ENCODE measurements at regions not wholly inside any gene's neighbourhood (a gene's known extent, or its start where the extent isn't known, plus 50 kb on each side); places are given as distances from the start of the nearest gene placed in this dataset.

- BruUV-seq (replicated peaks) = no TSS peak
- CTCF ChIA-PET = no interaction called here
- Mint-ChIP-seq H3K36me3 (ENCODE audit: insufficient read depth, unreplicated experiment) (no peaks in the 10 kb centered on the region), H3K4me1 (ENCODE audit: low read depth, unreplicated experiment) (peaks cover 13% of the 10 kb centered on the region), H3K4me3 (ENCODE audit: low read depth, unreplicated experiment) (peak overlapping the region; percentile 18), H3K9me3 (ENCODE audit: low read depth, unreplicated experiment) (peaks cover 15% of the 10 kb centered on the region), H3K27me3 (ENCODE audit: unreplicated experiment) (peaks cover 10% of the 10 kb centered on the region), H3K27ac (ENCODE audit: unreplicated experiment) (no peak overlapping the region)
- TF ChIP-seq, protein P1, sequence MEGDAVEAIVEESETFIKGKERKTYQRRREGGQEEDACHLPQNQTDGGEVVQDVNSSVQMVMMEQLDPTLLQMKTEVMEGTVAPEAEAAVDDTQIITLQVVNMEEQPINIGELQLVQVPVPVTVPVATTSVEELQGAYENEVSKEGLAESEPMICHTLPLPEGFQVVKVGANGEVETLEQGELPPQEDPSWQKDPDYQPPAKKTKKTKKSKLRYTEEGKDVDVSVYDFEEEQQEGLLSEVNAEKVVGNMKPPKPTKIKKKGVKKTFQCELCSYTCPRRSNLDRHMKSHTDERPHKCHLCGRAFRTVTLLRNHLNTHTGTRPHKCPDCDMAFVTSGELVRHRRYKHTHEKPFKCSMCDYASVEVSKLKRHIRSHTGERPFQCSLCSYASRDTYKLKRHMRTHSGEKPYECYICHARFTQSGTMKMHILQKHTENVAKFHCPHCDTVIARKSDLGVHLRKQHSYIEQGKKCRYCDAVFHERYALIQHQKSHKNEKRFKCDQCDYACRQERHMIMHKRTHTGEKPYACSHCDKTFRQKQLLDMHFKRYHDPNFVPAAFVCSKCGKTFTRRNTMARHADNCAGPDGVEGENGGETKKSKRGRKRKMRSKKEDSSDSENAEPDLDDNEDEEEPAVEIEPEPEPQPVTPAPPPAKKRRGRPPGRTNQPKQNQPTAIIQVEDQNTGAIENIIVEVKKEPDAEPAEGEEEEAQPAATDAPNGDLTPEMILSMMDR (IDR thresholded peaks at IDR 0.05; ENCODE audit: unreplicated experiment) = no peak
- DNase-seq = no peak
- intact Hi-C loops (cut with micrococcal nuclease; ENCODE audit: unreplicated experiment) = no loop called here
These were observed 237.2 kb upstream of the SRRM4 start for GRCh38 chr12:118743896-118744700.

GRCh38 chr12:118746176-118746575, 235.2 kb upstream of the SRRM4 start:
- Mint-ChIP-seq H3K4me3 (ENCODE audit: low read depth, unreplicated experiment) (no peak overlapping the region), H3K4me1 (ENCODE audit: low read depth, unreplicated experiment) (peaks cover 13% of the 10 kb centered on the region), H3K27ac (ENCODE audit: unreplicated experiment) (no peak overlapping the region), H3K36me3 (ENCODE audit: insufficient read depth, unreplicated experiment) (no peaks in the 10 kb centered on the region), H3K9me3 (ENCODE audit: low read depth, unreplicated experiment) (peaks cover 13% of the 10 kb centered on the region), H3K27me3 (ENCODE audit: unreplicated experiment) (peaks cover 4% of the 10 kb centered on the region)
- BruUV-seq (replicated peaks) = no TSS peak
- no peak for DNase-seq
- intact Hi-C loops (cut with micrococcal nuclease; ENCODE audit: unreplicated experiment) = no loop called here
- CTCF ChIA-PET = no interaction called here
- TF ChIP-seq, protein P1 (IDR thresholded peaks at IDR 0.05; ENCODE audit: unreplicated experiment) = no peak

GRCh38 chr12:118746960-118747359, 234.4 kb upstream of the SRRM4 start:
- Mint-ChIP-seq H3K4me1 (ENCODE audit: low read depth, unreplicated experiment) (peaks cover 13% of the 10 kb centered on the region), H3K4me3 (ENCODE audit: low read depth, unreplicated experiment) (no peak overlapping the region), H3K27me3 (ENCODE audit: unreplicated experiment) (no peaks in the 10 kb centered on the region), H3K9me3 (ENCODE audit: low read depth, unreplicated experiment) (peaks cover 9% of the 10 kb centered on the region), H3K27ac (ENCODE audit: unreplicated experiment) (no peak overlapping the region), H3K36me3 (ENCODE audit: insufficient read depth, unreplicated experiment) (no peaks in the 10 kb centered on the region)
- intact Hi-C loops (cut with micrococcal nuclease; ENCODE audit: unreplicated experiment) = no loop called here
- no TSS peak for BruUV-seq (replicated peaks)
- CTCF ChIA-PET = no interaction called here
- TF ChIP-seq, protein P1 (IDR thresholded peaks at IDR 0.05; ENCODE audit: unreplicated experiment) = no peak
- DNase-seq = no peak

- intact Hi-C loops (cut with micrococcal nuclease; ENCODE audit: unreplicated experiment) = no loop called here
- Mint-ChIP-seq H3K27me3 (ENCODE audit: unreplicated experiment) (no peaks in the 10 kb centered on the region), H3K4me3 (ENCODE audit: low read depth, unreplicated experiment) (no peak overlapping the region), H3K27ac (ENCODE audit: unreplicated experiment) (no peak overlapping the region), H3K36me3 (ENCODE audit: insufficient read depth, unreplicated experiment) (no peaks in the 10 kb centered on the region), H3K4me1 (ENCODE audit: low read depth, unreplicated experiment) (peaks cover 13% of the 10 kb centered on the region), H3K9me3 (ENCODE audit: low read depth, unreplicated experiment) (peaks cover 9% of the 10 kb centered on the region)
- TF ChIP-seq, protein P1 (IDR thresholded peaks at IDR 0.05; ENCODE audit: unreplicated experiment) = no peak
- CTCF ChIA-PET = no interaction called here
- BruUV-seq (replicated peaks) = no TSS peak
- DNase-seq = no peak
These were observed 233.6 kb upstream of the SRRM4 start for GRCh38 chr12:118747771-118748170.

All from Calu3 (cell line).